H9 (cell line): ENCODE measurements at regions not wholly inside any gene's neighbourhood (a gene's known extent, or its start where the extent isn't known, plus 50 kb on each side); places are given as distances from the start of the nearest gene placed in this dataset.

Experiments used
- DNase-seq: peaks from one replicate; pipeline ENCODE4 v3.0.0-alpha.2; 2017
- H2AFZ ChIP-seq: one replicate; pipeline ENCODE4 v1.6.1; 2013; ENCODE audit warnings: mild to moderate bottlenecking, low read length, control low read depth, moderate library complexity
- H2AK5ac ChIP-seq: 2 replicates; pipeline ENCODE4 v1.6.1; 2013; ENCODE audit warnings: low read length, control low read depth, mixed read lengths; ENCODE audit not compliant: insufficient read length
- H2BK120ac ChIP-seq: one replicate; pipeline ENCODE4 v1.6.1; 2013; ENCODE audit warnings: low read depth, mild to moderate bottlenecking, low read length, control low read depth, inconsistent platforms; ENCODE audit not compliant: poor library complexity, severe bottlenecking
- H2BK12ac ChIP-seq: 2 replicates; pipeline ENCODE4 v1.6.1; 2013; ENCODE audit warnings: low read length, control low read depth, mixed read lengths, low read depth; ENCODE audit not compliant: insufficient read length
- H2BK15ac ChIP-seq: 2 replicates; pipeline ENCODE4 v1.6.1; 2013; ENCODE audit warnings: low read depth, low read length, control low read depth
- H2BK20ac ChIP-seq: one replicate; pipeline ENCODE4 v1.6.1; 2013; ENCODE audit warnings: low read depth, mild to moderate bottlenecking, low read length, control low read depth, inconsistent platforms; ENCODE audit not compliant: poor library complexity, severe bottlenecking
- H2BK5ac ChIP-seq: 2 replicates; pipeline ENCODE4 v1.6.1; 2013; ENCODE audit warnings: low read length, control low read depth, mixed read lengths; ENCODE audit not compliant: insufficient read length
- H3K14ac ChIP-seq: 2 replicates; pipeline ENCODE4 v1.6.1; 2013; ENCODE audit warnings: low read length, control low read depth; ENCODE audit not compliant: insufficient read depth
- H3K18ac ChIP-seq: 2 replicates; pipeline ENCODE4 v1.6.1; 2013; ENCODE audit warnings: low read depth, mild to moderate bottlenecking, mixed read lengths, low read length, control low read depth; ENCODE audit not compliant: insufficient read length
- H3K23ac ChIP-seq: 2 replicates; pipeline ENCODE4 v1.6.1; 2013; ENCODE audit warnings: low read length, control low read depth, mixed read lengths, low read depth; ENCODE audit not compliant: insufficient read length
- H3K23me2 ChIP-seq: 2 replicates; pipeline ENCODE4 v1.6.1; 2013; ENCODE audit warnings: low read depth, mild to moderate bottlenecking, mixed read lengths, low read length, control low read depth; ENCODE audit not compliant: insufficient read length, poor library complexity, severe bottlenecking
- H3K27ac ChIP-seq: 2 replicates; pipeline ENCODE4 v1.5.1; 2013; ENCODE audit warnings: low read length, control low read depth, mixed read lengths, low read depth; ENCODE audit not compliant: insufficient read length
- H3K27me3 ChIP-seq: 2 replicates; pipeline ENCODE4 v1.6.1; 2013; ENCODE audit warnings: low read length, control low read depth, inconsistent platforms; ENCODE audit not compliant: insufficient read depth
- H3K4ac ChIP-seq: 2 replicates; pipeline ENCODE4 v1.6.1; 2013; ENCODE audit warnings: low read depth, mild to moderate bottlenecking, control low read depth, inconsistent platforms, low read length, moderate library complexity
- H3K4me1 ChIP-seq: 2 replicates; pipeline ENCODE4 v1.6.1; 2013; ENCODE audit warnings: low read length, control low read depth, inconsistent platforms; ENCODE audit not compliant: insufficient read depth
- H3K4me2 ChIP-seq: 2 replicates; pipeline ENCODE4 v1.6.1; 2013; ENCODE audit warnings: low read length, control low read depth, mixed read lengths; ENCODE audit not compliant: insufficient read length, insufficient read depth
- H3K56ac ChIP-seq: 2 replicates; pipeline ENCODE4 v1.6.1; 2013; ENCODE audit warnings: low read depth, mild to moderate bottlenecking, mixed read lengths, low read length, control low read depth; ENCODE audit not compliant: insufficient read length
- H3K79me1 ChIP-seq: 2 replicates; pipeline ENCODE4 v1.6.1; 2013; ENCODE audit warnings: low read depth, mild to moderate bottlenecking, moderate library complexity, low read length, control low read depth, inconsistent platforms; ENCODE audit not compliant: insufficient read depth, poor library complexity, severe bottlenecking
- H3K79me2 ChIP-seq: 2 replicates; pipeline ENCODE4 v1.6.1; 2013; ENCODE audit warnings: low read length, control low read depth, inconsistent platforms; ENCODE audit not compliant: insufficient read depth
- H3K9ac ChIP-seq: 2 replicates; pipeline ENCODE4 v1.6.1; 2013; ENCODE audit warnings: low read length, control low read depth, mixed read lengths; ENCODE audit not compliant: insufficient read length; ENCODE audit errors: extremely low read depth
- H3K9me3 ChIP-seq: one replicate; pipeline ENCODE4 v1.6.1; 2013; ENCODE audit warnings: low read depth, low read length, inconsistent platforms; ENCODE audit not compliant: control insufficient read depth
- H3T11ph ChIP-seq: one replicate; pipeline ENCODE4 v1.6.1; 2013; ENCODE audit warnings: mild to moderate bottlenecking, low read length, control low read depth, inconsistent platforms
- H4K20me1 ChIP-seq: one replicate; pipeline ENCODE4 v1.6.1; 2013; ENCODE audit not compliant: control insufficient read depth, insufficient read length, insufficient read depth
- H4K5ac ChIP-seq: 2 replicates; pipeline ENCODE4 v1.6.1; 2013; ENCODE audit warnings: low read depth, mild to moderate bottlenecking, mixed read lengths, low read length, control low read depth; ENCODE audit not compliant: insufficient read length
- H4K8ac ChIP-seq: replicated peaks from 2 replicates; pipeline ENCODE4 v1.6.1; 2013; ENCODE audit warnings: low read length, control low read depth, mixed read lengths, low read depth; ENCODE audit not compliant: insufficient read length
- H4K91ac ChIP-seq: 2 replicates; pipeline ENCODE4 v1.6.1; 2013; ENCODE audit warnings: low read depth, mild to moderate bottlenecking, moderate library complexity, mixed read lengths, low read length, control low read depth; ENCODE audit not compliant: insufficient read length
- H3K27ac Mint-ChIP-seq, 3 experiments: 2 replicates in 2 of 3; 3 replicates in 1 of 3; pipeline ENCODE4 v1.8.0; 2020 to 2021; ENCODE audit warnings: mixed read lengths in 3 of 3, mild to moderate bottlenecking in 1 of 3, moderate library complexity in 1 of 3
- H3K27me3 Mint-ChIP-seq: 2 replicates; pipeline ENCODE4 v1.8.0; 2021; ENCODE audit warnings: low read depth, mild to moderate bottlenecking, moderate library complexity, mixed read lengths
- H3K36me3 Mint-ChIP-seq, 3 experiments: 2 replicates in 2 of 3; 3 replicates in 1 of 3; pipeline ENCODE4 v1.8.0; 2020 to 2021; ENCODE audit warnings: low read depth in 3 of 3, mixed read lengths in 3 of 3; ENCODE audit not compliant: insufficient read depth in 1 of 3
- H3K4me1 Mint-ChIP-seq, 2 experiments: 2 replicates each; pipeline ENCODE4 v1.8.0; 2020; ENCODE audit warnings: mixed read lengths in 2 of 2
- H3K4me3 Mint-ChIP-seq, 2 experiments: 2 replicates in 1 of 2; 3 replicates in 1 of 2; pipeline ENCODE4 v1.8.0; 2020 to 2021; ENCODE audit warnings: mild to moderate bottlenecking in 2 of 2, mixed read lengths in 2 of 2, moderate library complexity in 1 of 2
- H3K9me3 Mint-ChIP-seq, 2 experiments: 2 replicates in 1 of 2; 3 replicates in 1 of 2; pipeline ENCODE4 v1.8.0; 2020; ENCODE audit warnings: mild to moderate bottlenecking in 2 of 2, mixed read lengths in 2 of 2, moderate library complexity in 1 of 2
- WGBS: extraction: QIAGEN DNeasy Blood & Tissue Kit; methylation state at CpG from one replicate; pipeline ENCODE4 v1.1.7; 2013; ENCODE audit warnings: missing lambda C conversion rate, low lambda C conversion rate, mixed read lengths; ENCODE audit not compliant: insufficient read length; ENCODE audit errors: extremely low coverage; 5-methylcytosine and 5-hydroxymethylcytosine counted together
- TF ChIP-seq, protein P1 (sequence below): fragments of 200-600 bp; sonication (generic); conservative IDR thresholded peaks from 3 replicates; pipeline ENCODE4 v1.8.0; 2021; ENCODE audit warnings: antibody characterized with exemption, mild to moderate bottlenecking

DNA sequence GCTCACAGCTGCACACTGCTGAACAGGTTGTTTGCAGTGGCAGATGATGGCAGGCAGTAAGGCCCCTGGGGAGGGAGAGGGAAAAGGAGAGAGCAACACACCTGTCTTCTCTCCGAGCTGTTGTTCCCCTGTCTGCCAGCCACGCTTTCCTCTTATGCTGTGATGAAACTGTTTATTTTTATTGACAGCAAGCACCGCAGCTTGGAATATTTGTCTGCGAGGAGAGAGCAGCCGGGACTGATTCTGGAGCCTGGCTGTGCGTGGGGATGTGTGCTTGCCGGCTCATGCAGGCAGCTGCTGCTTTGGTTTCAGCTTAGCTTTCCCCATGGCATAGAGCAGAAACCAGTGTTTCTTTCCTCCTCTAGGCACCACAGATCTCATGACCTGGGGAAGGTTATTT lies 58.7 kb upstream of the KCNA5 start:
- H3T11ph ChIP-seq, result no peak overlapping the region
- no peaks in the 10 kb centered on the region for H3K79me1 ChIP-seq
- H2BK5ac ChIP-seq, result no peak overlapping the region
- peaks cover 40% of the 10 kb centered on the region for H3K27me3 Mint-ChIP-seq
- H3K4me1 Mint-ChIP-seq, result 0 out of 4 replicates have a peak, but pooled peaks cover 0 to 3% of the 10 kb centered on the region in 2 experiments
- H3K4ac ChIP-seq, result no peak overlapping the region
- no peaks in the 10 kb centered on the region for H3K79me2 ChIP-seq
- no peak overlapping the region for H3K4me3 Mint-ChIP-seq
- H4K91ac ChIP-seq, result no peak overlapping the region
- H3K27me3 ChIP-seq, result no peaks in the 10 kb centered on the region
- H2BK20ac ChIP-seq, result no peak overlapping the region
- no peaks in the 10 kb centered on the region for H3K9me3 Mint-ChIP-seq
- no peak overlapping the region for H3K18ac ChIP-seq
- H2BK120ac ChIP-seq, result no peak overlapping the region
- no peaks in the 10 kb centered on the region for H3K36me3 Mint-ChIP-seq
- DNase-seq, result no peak
- H4K20me1 ChIP-seq, result no peaks in the 10 kb centered on the region
- H2AK5ac ChIP-seq, result no peak overlapping the region
- H3K9me3 ChIP-seq, result no peaks in the 10 kb centered on the region
- no peak overlapping the region for H2AFZ ChIP-seq
- no peaks in the 10 kb centered on the region for H3K23me2 ChIP-seq
- no peak overlapping the region for H3K9ac ChIP-seq
- no peak overlapping the region for H3K27ac Mint-ChIP-seq
- TF ChIP-seq, protein P1, sequence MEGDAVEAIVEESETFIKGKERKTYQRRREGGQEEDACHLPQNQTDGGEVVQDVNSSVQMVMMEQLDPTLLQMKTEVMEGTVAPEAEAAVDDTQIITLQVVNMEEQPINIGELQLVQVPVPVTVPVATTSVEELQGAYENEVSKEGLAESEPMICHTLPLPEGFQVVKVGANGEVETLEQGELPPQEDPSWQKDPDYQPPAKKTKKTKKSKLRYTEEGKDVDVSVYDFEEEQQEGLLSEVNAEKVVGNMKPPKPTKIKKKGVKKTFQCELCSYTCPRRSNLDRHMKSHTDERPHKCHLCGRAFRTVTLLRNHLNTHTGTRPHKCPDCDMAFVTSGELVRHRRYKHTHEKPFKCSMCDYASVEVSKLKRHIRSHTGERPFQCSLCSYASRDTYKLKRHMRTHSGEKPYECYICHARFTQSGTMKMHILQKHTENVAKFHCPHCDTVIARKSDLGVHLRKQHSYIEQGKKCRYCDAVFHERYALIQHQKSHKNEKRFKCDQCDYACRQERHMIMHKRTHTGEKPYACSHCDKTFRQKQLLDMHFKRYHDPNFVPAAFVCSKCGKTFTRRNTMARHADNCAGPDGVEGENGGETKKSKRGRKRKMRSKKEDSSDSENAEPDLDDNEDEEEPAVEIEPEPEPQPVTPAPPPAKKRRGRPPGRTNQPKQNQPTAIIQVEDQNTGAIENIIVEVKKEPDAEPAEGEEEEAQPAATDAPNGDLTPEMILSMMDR, result no peak
- no peak overlapping the region for H3K56ac ChIP-seq
- H3K4me1 ChIP-seq, result no peaks in the 10 kb centered on the region
- H2BK12ac ChIP-seq, result no peak overlapping the region
- no peak overlapping the region for H3K4me2 ChIP-seq
- no peak overlapping the region for H3K23ac ChIP-seq
- no peak overlapping the region for H4K5ac ChIP-seq
- no peak overlapping the region for H4K8ac ChIP-seq
- no peak overlapping the region for H2BK15ac ChIP-seq
- H3K14ac ChIP-seq, result no peak overlapping the region
- no CpG with 5 or more reads among the region's 7 CpGs for WGBS
- no peak overlapping the region for H3K27ac ChIP-seq
